CD4-positive, alpha-beta T cell treated with Interleukin-15 for 4 hours (primary cell): ENCODE measurements at regions not wholly inside any gene's neighbourhood (a gene's known extent, or its start where the extent isn't known, plus 50 kb on each side); places are given as distances from the start of the nearest gene placed in this dataset.

Experiments used
- DNase-seq: peaks from one replicate; pipeline ENCODE4 v3.0.0-alpha.2; 2020; ENCODE audit warnings: low spot score

- DNase-seq = no peak
These were observed 190.6 kb downstream of the MID1IP1 start for GRCh38 chrX:38991656-38992440.

- DNase-seq = no peak
These were observed 191.3 kb downstream of the MID1IP1 start for GRCh38 chrX:38992441-38993096.

- no peak for DNase-seq
These were observed 192.2 kb downstream of the MID1IP1 start for GRCh38 chrX:38993500-38993899.

- no peak for DNase-seq
These were observed 197.8 kb downstream of the MID1IP1 start for GRCh38 chrX:38999099-38999498.

GRCh38 chrX:38999967-39000745 lies 198.9 kb downstream of the MID1IP1 start:
- no peak for DNase-seq

GRCh38 chrX:39000802-39001201 lies 199.5 kb downstream of the MID1IP1 start:
- DNase-seq = no peak

GRCh38 chrX:39002466-39002865 lies 201.2 kb downstream of the MID1IP1 start:
- DNase-seq = no peak

- DNase-seq = no peak
These were observed 207.3 kb downstream of the MID1IP1 start for GRCh38 chrX:39008549-39008948.

- DNase-seq = no peak
These were observed 210.4 kb downstream of the MID1IP1 start for GRCh38 chrX:39011454-39012221.

GRCh38 chrX:39012621-39013111 lies 211.4 kb downstream of the MID1IP1 start:
- no peak for DNase-seq

- no peak for DNase-seq
These were observed 215.3 kb downstream of the MID1IP1 start for GRCh38 chrX:39016556-39016955.

- DNase-seq = no peak
These were observed 215.8 kb downstream of the MID1IP1 start for GRCh38 chrX:39017077-39017476.

GRCh38 chrX:39017716-39018115 lies 216.5 kb downstream of the MID1IP1 start:
- no peak for DNase-seq

GRCh38 chrX:39018541-39018940 lies 217.3 kb downstream of the MID1IP1 start:
- no peak for DNase-seq

GRCh38 chrX:39019056-39019455 lies 217.8 kb downstream of the MID1IP1 start:
- no peak for DNase-seq

- DNase-seq = no peak
These were observed 218.9 kb downstream of the MID1IP1 start for GRCh38 chrX:39020051-39020669.

- no peak for DNase-seq
These were observed 220.8 kb downstream of the MID1IP1 start for GRCh38 chrX:39022106-39022505.

- no peak for DNase-seq
These were observed 228.0 kb downstream of the MID1IP1 start for GRCh38 chrX:39029221-39029620.

GRCh38 chrX:39030636-39031035 lies 229.4 kb downstream of the MID1IP1 start:
- no peak for DNase-seq

GRCh38 chrX:39039890-39040289 lies 238.6 kb downstream of the MID1IP1 start:
- DNase-seq = no peak

GRCh38 chrX:39043838-39044550 lies 242.7 kb downstream of the MID1IP1 start:
- DNase-seq = no peak
